Esophagus muscularis mucosa (tissue), 4 donors: ENCODE measurements at regions not wholly inside any gene's neighbourhood (a gene's known extent, or its start where the extent isn't known, plus 50 kb on each side); places are given as distances from the start of the nearest gene placed in this dataset.

Experiments
- CTCF ChIP-seq, 3 experiments: fragments of 200-600 bp in 2 of 3; fragments of 450-650 bp in 1 of 3; sonication (generic) in 2 of 3; IDR thresholded peaks; one replicate each; pipeline ENCODE4 v1.5.1; 2017 to 2019; ENCODE audit warnings: antibody characterized with exemption in 3 of 3, mild to moderate bottlenecking in 2 of 3, moderate library complexity in 1 of 3
- EP300 ChIP-seq: sonication (generic); formaldehyde crosslinking; IDR thresholded peaks from one replicate; pipeline ENCODE4 v1.6.1; 2017; ENCODE audit warnings: antibody characterized with exemption
- POLR2A ChIP-seq: fragments of 450-650 bp; IDR thresholded peaks from one replicate; pipeline ENCODE4 v1.6.1; 2017; ENCODE audit warnings: antibody characterized with exemption, moderate library complexity, mild to moderate bottlenecking, low read depth
- POLR2AphosphoS5 ChIP-seq, 2 donors: sonication (generic); formaldehyde crosslinking; IDR thresholded peaks; one replicate each; pipeline ENCODE4 v1.6.1; 2017; ENCODE audit warnings: antibody characterized with exemption in 2 of 2

GRCh38 chr2:182608181-182608845 is 107.7 kb upstream of the DNAJC10 start:
- no peak for TF ChIP-seq CTCF (IDR thresholded peaks at IDR 0.05)
- TF ChIP-seq POLR2A, result no peak
- TF ChIP-seq EP300, result no peak
- no peak for TF ChIP-seq POLR2AphosphoS5 (IDR thresholded peaks at IDR 0.05)
